ENCODE measurements at regions not wholly inside any gene's neighbourhood (a gene's known extent, or its start where the extent isn't known, plus 50 kb on each side); places are given as distances from the start of the nearest gene placed in this dataset.
A peak's percentile ranks its signal among the peaks of the same experiment; 100 is the strongest.

DNA sequence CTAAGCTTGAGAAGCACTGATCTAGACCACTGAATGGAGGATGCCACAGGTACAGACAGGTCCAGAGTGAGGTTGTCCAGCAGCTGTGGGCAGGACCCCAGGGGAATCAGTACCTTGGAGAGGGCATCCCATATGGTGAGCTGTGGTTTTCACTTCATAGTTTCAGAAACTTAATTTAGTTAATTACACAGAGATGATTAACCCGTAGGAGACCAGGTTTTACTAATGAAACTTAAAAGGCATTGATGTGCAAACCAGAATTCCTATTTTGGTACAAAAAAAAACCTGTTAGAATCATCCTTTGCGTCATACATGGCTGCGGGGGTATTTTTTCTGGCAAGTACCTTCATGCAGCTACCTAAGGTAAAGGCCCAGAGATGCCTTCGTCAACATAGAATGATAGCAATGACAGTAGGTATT lies 159.3 kb downstream of the DACT1 start:
- Histone ChIP-seq H2BK20ac (ENCODE audit: low read length) (no peak overlapping the region), H3K79me1 (ENCODE audit: low read depth, low read length) (no peaks in the 10 kb centered on the region), H3K36me3 (ENCODE audit: control insufficient read depth in 2 of 4, insufficient read depth in 4 of 4, low read length in 3 of 4) (no peaks in the 10 kb centered on the region), H2BK15ac (ENCODE audit: low read length) (no peak overlapping the region), H3K79me2 (ENCODE audit: control insufficient read depth in 1 of 2, insufficient read depth in 2 of 2, low read length in 2 of 2) (no peaks in the 10 kb centered on the region), H4K8ac (ENCODE audit: extremely low read depth, insufficient read depth, low read length) (no peak overlapping the region), H2AK5ac (ENCODE audit: low read depth, low read length) (no peak overlapping the region), H4K91ac (replicated peaks; ENCODE audit: insufficient read length, low read length) (no peak overlapping the region), H4K20me1 (replicated peaks in 1 of 2; ENCODE audit: control insufficient read depth in 1 of 2, insufficient read depth in 2 of 2, low read length in 2 of 2) (no peaks in the 10 kb centered on the region), H3K56ac (replicated peaks; ENCODE audit: insufficient read length, low read depth, low read length) (no peak overlapping the region), H2BK120ac (replicated peaks; ENCODE audit: low read depth, low read length) (no peak overlapping the region), H2AFZ (ENCODE audit: low read length) (no peak overlapping the region), H2BK5ac (ENCODE audit: low read depth, low read length) (no peak overlapping the region), H3K9me3 (ENCODE audit: insufficient read depth in 2 of 2, low read depth in 1 of 2, low read length in 1 of 2) (no peaks in the 10 kb centered on the region), H3K14ac (ENCODE audit: insufficient read length) (no peak overlapping the region), H3K9ac (replicated peaks in 1 of 4; ENCODE audit: extremely low read depth in 1 of 4, low read depth in 3 of 4, low read length in 3 of 4) (no peak overlapping the region), H3K4me3 (ENCODE audit: extremely low read depth in 1 of 4, insufficient read depth in 2 of 4, low read depth in 3 of 4, low read length in 4 of 4) (no peak overlapping the region), H3K23ac (ENCODE audit: insufficient read length) (no peak overlapping the region), H3K27ac (ENCODE audit: low read depth, low read length) (no peak overlapping the region), H3K4ac (replicated peaks; ENCODE audit: insufficient read length, low read depth, low read length) (no peak overlapping the region), H2BK12ac (ENCODE audit: low read depth, low read length) (no peak overlapping the region), H3K4me2 (ENCODE audit: insufficient read depth in 1 of 2, low read depth in 2 of 2, low read length in 2 of 2) (no peak overlapping the region), H3K4me1 (replicated peaks in 1 of 4; ENCODE audit: control insufficient read depth in 3 of 4, insufficient read depth in 4 of 4, low read length in 3 of 4) (no peaks in the 10 kb centered on the region), H3K23me2 (ENCODE audit: low read depth, low read length) (no peaks in the 10 kb centered on the region), H3K27me3 (replicated peaks in 1 of 4; ENCODE audit: control insufficient read depth in 3 of 4, extremely low read depth in 1 of 4, insufficient read depth in 3 of 4, low read length in 3 of 4) (no peaks in the 10 kb centered on the region), H4K5ac (ENCODE audit: insufficient read length, low read depth, low read length) (no peak overlapping the region), H3K18ac (ENCODE audit: extremely low read depth, low read length) (no peak overlapping the region)
- no peak for FAIRE-seq
- WGBS, 2 experiments (ENCODE audit: extremely low coverage in 1 of 2, insufficient coverage in 1 of 2, insufficient read length in 1 of 2, insufficient replicate concordance in 2 of 2, low coverage in 1 of 2, low lambda C conversion rate in 2 of 2, missing lambda C conversion rate in 1 of 2), result 92% methylated on average over 4 of the region's 4 CpGs; no CpG with 5 or more reads in 1 of the 2 experiments
- ChIA-PET POLR2A (ENCODE audit: partially characterized antibody) (interaction anchor here (0.6 kb wide), 1 partner anchor 1452 kb away, joined by 3 read pairs; the partner anchor contains the start of gene PPM1A), CTCF (ENCODE audit: partially characterized antibody) (interaction anchor here (0.6 to 1.7 kb wide), 4 partner anchors 12 to 219 kb away, joined by 3 to 4 read pairs (median 4); no protein-coding TSS in a partner anchor)
- DNase-seq (ENCODE audit: low read depth in 1 of 2, low spot score in 2 of 2), result no peak
- TF ChIP-seq SAP30 (IDR thresholded peaks at IDR 0.05; ENCODE audit: insufficient read depth, insufficient replicate concordance, low read length) (no peak), GABPA (IDR thresholded peaks at IDR 0.05; ENCODE audit: borderline replicate concordance, insufficient read depth, low read length) (no peak), SIN3A (conservative IDR thresholded peaks at IDR 0.05 in 1 of 2, IDR thresholded peaks at IDR 0.05 in 1 of 2; ENCODE audit: low read depth in 1 of 2, low read length in 2 of 2) (peak; percentile 60 to 69; a peak in 2 of 4 replicates)
